H9 (cell line): ENCODE measurements at regions not wholly inside any gene's neighbourhood (a gene's known extent, or its start where the extent isn't known, plus 50 kb on each side); places are given as distances from the start of the nearest gene placed in this dataset.

Experiments
- DNase-seq: peaks from one replicate; pipeline ENCODE4 v3.0.0-alpha.2; 2017
- H2AFZ ChIP-seq: one replicate; pipeline ENCODE4 v1.6.1; 2013; ENCODE audit warnings: mild to moderate bottlenecking, low read length, control low read depth, moderate library complexity
- H2AK5ac ChIP-seq: 2 replicates; pipeline ENCODE4 v1.6.1; 2013; ENCODE audit warnings: low read length, control low read depth, mixed read lengths; ENCODE audit not compliant: insufficient read length
- H2BK120ac ChIP-seq: one replicate; pipeline ENCODE4 v1.6.1; 2013; ENCODE audit warnings: low read depth, mild to moderate bottlenecking, low read length, control low read depth, inconsistent platforms; ENCODE audit not compliant: poor library complexity, severe bottlenecking
- H2BK12ac ChIP-seq: 2 replicates; pipeline ENCODE4 v1.6.1; 2013; ENCODE audit warnings: low read length, control low read depth, mixed read lengths, low read depth; ENCODE audit not compliant: insufficient read length
- H2BK15ac ChIP-seq: 2 replicates; pipeline ENCODE4 v1.6.1; 2013; ENCODE audit warnings: low read depth, low read length, control low read depth
- H2BK20ac ChIP-seq: one replicate; pipeline ENCODE4 v1.6.1; 2013; ENCODE audit warnings: low read depth, mild to moderate bottlenecking, low read length, control low read depth, inconsistent platforms; ENCODE audit not compliant: poor library complexity, severe bottlenecking
- H2BK5ac ChIP-seq: 2 replicates; pipeline ENCODE4 v1.6.1; 2013; ENCODE audit warnings: low read length, control low read depth, mixed read lengths; ENCODE audit not compliant: insufficient read length
- H3K14ac ChIP-seq: 2 replicates; pipeline ENCODE4 v1.6.1; 2013; ENCODE audit warnings: low read length, control low read depth; ENCODE audit not compliant: insufficient read depth
- H3K18ac ChIP-seq: 2 replicates; pipeline ENCODE4 v1.6.1; 2013; ENCODE audit warnings: low read depth, mild to moderate bottlenecking, mixed read lengths, low read length, control low read depth; ENCODE audit not compliant: insufficient read length
- H3K23ac ChIP-seq: 2 replicates; pipeline ENCODE4 v1.6.1; 2013; ENCODE audit warnings: low read length, control low read depth, mixed read lengths, low read depth; ENCODE audit not compliant: insufficient read length
- H3K23me2 ChIP-seq: 2 replicates; pipeline ENCODE4 v1.6.1; 2013; ENCODE audit warnings: low read depth, mild to moderate bottlenecking, mixed read lengths, low read length, control low read depth; ENCODE audit not compliant: insufficient read length, poor library complexity, severe bottlenecking
- H3K27ac ChIP-seq: 2 replicates; pipeline ENCODE4 v1.5.1; 2013; ENCODE audit warnings: low read length, control low read depth, mixed read lengths, low read depth; ENCODE audit not compliant: insufficient read length
- H3K27me3 ChIP-seq: 2 replicates; pipeline ENCODE4 v1.6.1; 2013; ENCODE audit warnings: low read length, control low read depth, inconsistent platforms; ENCODE audit not compliant: insufficient read depth
- H3K4ac ChIP-seq: 2 replicates; pipeline ENCODE4 v1.6.1; 2013; ENCODE audit warnings: low read depth, mild to moderate bottlenecking, control low read depth, inconsistent platforms, low read length, moderate library complexity
- H3K4me1 ChIP-seq: 2 replicates; pipeline ENCODE4 v1.6.1; 2013; ENCODE audit warnings: low read length, control low read depth, inconsistent platforms; ENCODE audit not compliant: insufficient read depth
- H3K4me2 ChIP-seq: 2 replicates; pipeline ENCODE4 v1.6.1; 2013; ENCODE audit warnings: low read length, control low read depth, mixed read lengths; ENCODE audit not compliant: insufficient read length, insufficient read depth
- H3K56ac ChIP-seq: 2 replicates; pipeline ENCODE4 v1.6.1; 2013; ENCODE audit warnings: low read depth, mild to moderate bottlenecking, mixed read lengths, low read length, control low read depth; ENCODE audit not compliant: insufficient read length
- H3K79me1 ChIP-seq: 2 replicates; pipeline ENCODE4 v1.6.1; 2013; ENCODE audit warnings: low read depth, mild to moderate bottlenecking, moderate library complexity, low read length, control low read depth, inconsistent platforms; ENCODE audit not compliant: insufficient read depth, poor library complexity, severe bottlenecking
- H3K79me2 ChIP-seq: 2 replicates; pipeline ENCODE4 v1.6.1; 2013; ENCODE audit warnings: low read length, control low read depth, inconsistent platforms; ENCODE audit not compliant: insufficient read depth
- H3K9ac ChIP-seq: 2 replicates; pipeline ENCODE4 v1.6.1; 2013; ENCODE audit warnings: low read length, control low read depth, mixed read lengths; ENCODE audit not compliant: insufficient read length; ENCODE audit errors: extremely low read depth
- H3K9me3 ChIP-seq: one replicate; pipeline ENCODE4 v1.6.1; 2013; ENCODE audit warnings: low read depth, low read length, inconsistent platforms; ENCODE audit not compliant: control insufficient read depth
- H3T11ph ChIP-seq: one replicate; pipeline ENCODE4 v1.6.1; 2013; ENCODE audit warnings: mild to moderate bottlenecking, low read length, control low read depth, inconsistent platforms
- H4K20me1 ChIP-seq: one replicate; pipeline ENCODE4 v1.6.1; 2013; ENCODE audit not compliant: control insufficient read depth, insufficient read length, insufficient read depth
- H4K5ac ChIP-seq: 2 replicates; pipeline ENCODE4 v1.6.1; 2013; ENCODE audit warnings: low read depth, mild to moderate bottlenecking, mixed read lengths, low read length, control low read depth; ENCODE audit not compliant: insufficient read length
- H4K8ac ChIP-seq: replicated peaks from 2 replicates; pipeline ENCODE4 v1.6.1; 2013; ENCODE audit warnings: low read length, control low read depth, mixed read lengths, low read depth; ENCODE audit not compliant: insufficient read length
- H4K91ac ChIP-seq: 2 replicates; pipeline ENCODE4 v1.6.1; 2013; ENCODE audit warnings: low read depth, mild to moderate bottlenecking, moderate library complexity, mixed read lengths, low read length, control low read depth; ENCODE audit not compliant: insufficient read length
- H3K27ac Mint-ChIP-seq, 3 experiments: 2 replicates in 2 of 3; 3 replicates in 1 of 3; pipeline ENCODE4 v1.8.0; 2020 to 2021; ENCODE audit warnings: mixed read lengths in 3 of 3, mild to moderate bottlenecking in 1 of 3, moderate library complexity in 1 of 3
- H3K27me3 Mint-ChIP-seq: 2 replicates; pipeline ENCODE4 v1.8.0; 2021; ENCODE audit warnings: low read depth, mild to moderate bottlenecking, moderate library complexity, mixed read lengths
- H3K36me3 Mint-ChIP-seq, 3 experiments: 2 replicates in 2 of 3; 3 replicates in 1 of 3; pipeline ENCODE4 v1.8.0; 2020 to 2021; ENCODE audit warnings: low read depth in 3 of 3, mixed read lengths in 3 of 3; ENCODE audit not compliant: insufficient read depth in 1 of 3
- H3K4me1 Mint-ChIP-seq, 2 experiments: 2 replicates each; pipeline ENCODE4 v1.8.0; 2020; ENCODE audit warnings: mixed read lengths in 2 of 2
- H3K4me3 Mint-ChIP-seq, 2 experiments: 2 replicates in 1 of 2; 3 replicates in 1 of 2; pipeline ENCODE4 v1.8.0; 2020 to 2021; ENCODE audit warnings: mild to moderate bottlenecking in 2 of 2, mixed read lengths in 2 of 2, moderate library complexity in 1 of 2
- H3K9me3 Mint-ChIP-seq, 2 experiments: 2 replicates in 1 of 2; 3 replicates in 1 of 2; pipeline ENCODE4 v1.8.0; 2020; ENCODE audit warnings: mild to moderate bottlenecking in 2 of 2, mixed read lengths in 2 of 2, moderate library complexity in 1 of 2
- CTCF ChIP-seq: fragments of 200-600 bp; sonication (generic); conservative IDR thresholded peaks from 3 replicates; pipeline ENCODE4 v1.8.0; 2021; ENCODE audit warnings: antibody characterized with exemption, mild to moderate bottlenecking
- WGBS: extraction: QIAGEN DNeasy Blood & Tissue Kit; methylation state at CpG from one replicate; pipeline ENCODE4 v1.1.7; 2013; ENCODE audit warnings: missing lambda C conversion rate, low lambda C conversion rate, mixed read lengths; ENCODE audit not compliant: insufficient read length; ENCODE audit errors: extremely low coverage; 5-methylcytosine and 5-hydroxymethylcytosine counted together

- Histone ChIP-seq H2BK120ac (no peak overlapping the region), H4K5ac (no peak overlapping the region)
- H3K9me3 Mint-ChIP-seq, result no peaks in the 10 kb centered on the region; a peak in 2 of 5 replicates
Observed at GRCh38 chr3:135328036-135328435, 533.0 kb downstream of the EPHB1 start.

More at GRCh38 chr3:135328036-135328435, 533.0 kb downstream of the EPHB1 start:
- Histone ChIP-seq H2AFZ (no peak overlapping the region), H3K27me3 (no peaks in the 10 kb centered on the region), H3K14ac (no peak overlapping the region; the same call in 1 of the 2 replicates), H3K4me2 (no peak overlapping the region), H2BK12ac (no peak overlapping the region), H4K8ac (no peak overlapping the region), H3K18ac (no peak overlapping the region), H4K91ac (no peak overlapping the region), H3K4ac (no peak overlapping the region), H3T11ph (no peak overlapping the region), H3K23me2 (no peaks in the 10 kb centered on the region), H3K9ac (no peak overlapping the region), H3K23ac (no peak overlapping the region), H3K79me2 (no peaks in the 10 kb centered on the region), H2BK20ac (no peak overlapping the region), H2AK5ac (no peak overlapping the region), H4K20me1 (no peaks in the 10 kb centered on the region), H2BK5ac (no peak overlapping the region), H3K9me3 (no peaks in the 10 kb centered on the region), H3K4me1 (no peaks in the 10 kb centered on the region), H2BK15ac (no peak overlapping the region), H3K27ac (no peak overlapping the region), H3K56ac (no peak overlapping the region), H3K79me1 (no peaks in the 10 kb centered on the region)
- H3K4me3 Mint-ChIP-seq, result no peak overlapping the region
- WGBS, result no CpG with 5 or more reads among the region's 5 CpGs
- peaks cover 5 to 6% of the 10 kb centered on the region in 2 experiments; a peak in 2 of 4 replicates for H3K4me1 Mint-ChIP-seq
- H3K27me3 Mint-ChIP-seq, result no peaks in the 10 kb centered on the region
- DNase-seq, result no peak
- no peaks in the 10 kb centered on the region for H3K36me3 Mint-ChIP-seq
- TF ChIP-seq CTCF, result no peak
- no peak overlapping the region; a peak in 1 of 7 replicates for H3K27ac Mint-ChIP-seq
